Coronary artery (tissue), 2 donors: ENCODE measurements at regions not wholly inside any gene's neighbourhood (a gene's known extent, or its start where the extent isn't known, plus 50 kb on each side); places are given as distances from the start of the nearest gene placed in this dataset.

ENCODE experiments used
- DNase-seq: peaks from one replicate; pipeline ENCODE4 v3.0.0-alpha.2; 2017; ENCODE audit warnings: low spot score
- H3K27ac ChIP-seq, 2 donors: fragments of 200-600 bp; sonication (generic); one replicate each; pipeline ENCODE4 v1.5.1; 2016 to 2019
- H3K4me3 ChIP-seq: fragments of 200-600 bp; sonication (generic); 2 replicates; pipeline ENCODE4 v1.5.1; 2016; ENCODE audit warnings: mild to moderate bottlenecking, moderate library complexity
- CTCF ChIP-seq: fragments of 200-600 bp; sonication (generic); IDR thresholded peaks from one replicate; pipeline ENCODE4 v1.5.1; 2019; ENCODE audit warnings: antibody characterized with exemption

- no peak for DNase-seq
- H3K27ac ChIP-seq, result no peak overlapping the region
- no peak for TF ChIP-seq CTCF
- H3K4me3 ChIP-seq, result no peak overlapping the region
These were observed 874.9 kb downstream of the RNF144A start for GRCh38 chr2:7792031-7792651.

GRCh38 chr2:7795778-7796563 is 878.8 kb downstream of the RNF144A start:
- no peak for TF ChIP-seq CTCF
- Histone ChIP-seq H3K27ac (no peak overlapping the region), H3K4me3 (no peak overlapping the region)
- no peak for DNase-seq

- TF ChIP-seq CTCF, result no peak
- no peak overlapping the region for H3K27ac ChIP-seq
- no peak overlapping the region for H3K4me3 ChIP-seq
- no peak for DNase-seq
These were observed 881.8 kb upstream of the ID2 start for GRCh38 chr2:7800031-7800430.

- TF ChIP-seq CTCF, result no peak
- no peak overlapping the region for H3K27ac ChIP-seq
- no peak for DNase-seq
- no peak overlapping the region for H3K4me3 ChIP-seq
These were observed 880.6 kb upstream of the ID2 start for GRCh38 chr2:7801212-7801611.

- no peak for DNase-seq
- H3K27ac ChIP-seq, result no peak overlapping the region
- no peak overlapping the region for H3K4me3 ChIP-seq
- no peak for TF ChIP-seq CTCF
These were observed 878.3 kb upstream of the ID2 start for GRCh38 chr2:7803515-7803914.

GRCh38 chr2:7809640-7810039 is 872.2 kb upstream of the ID2 start:
- no peak for DNase-seq
- TF ChIP-seq CTCF, result no peak
- Histone ChIP-seq H3K4me3 (no peak overlapping the region), H3K27ac (no peak overlapping the region)

- no peak for TF ChIP-seq CTCF
- no peak overlapping the region for H3K27ac ChIP-seq
- DNase-seq, result no peak
These were observed 870.8 kb upstream of the ID2 start for GRCh38 chr2:7811073-7811472.

More at GRCh38 chr2:7811073-7811472, 870.8 kb upstream of the ID2 start:
- no peak overlapping the region for H3K4me3 ChIP-seq
